Neural cell (in vitro differentiated cells): ENCODE measurements at regions not wholly inside any gene's neighbourhood (a gene's known extent, or its start where the extent isn't known, plus 50 kb on each side); places are given as distances from the start of the nearest gene placed in this dataset.

Source experiments
- H2AFZ ChIP-seq: fragments of 200-600, 300-800 bp; sonication (generic), shearing (Covaris generic); 2 replicates; pipeline ENCODE4 v1.6.0; 2014; ENCODE audit warnings: low read depth, mild to moderate bottlenecking, antibody characterized with exemption, low read length, moderate library complexity
- H3F3A ChIP-seq: fragments of 200-600 bp; shearing (Covaris generic); 2 replicates; pipeline ENCODE4 v1.6.1; 2016; ENCODE audit warnings: mild to moderate bottlenecking, moderate library complexity, mixed read lengths, antibody characterized with exemption, low read length; ENCODE audit not compliant: insufficient read depth, poor library complexity, severe bottlenecking
- H3K27ac ChIP-seq: fragments of 200-600, 300-800 bp; sonication (generic), shearing (Covaris generic); 2 replicates; pipeline ENCODE4 v1.5.1; 2014; ENCODE audit warnings: mild to moderate bottlenecking, low read length, moderate library complexity
- H3K27me3 ChIP-seq: fragments of 300-800, 200-600 bp; sonication (generic), shearing (Covaris generic); 2 replicates; pipeline ENCODE4 v1.6.0; 2014; ENCODE audit warnings: mild to moderate bottlenecking, low read depth, low read length, moderate library complexity; ENCODE audit not compliant: insufficient read depth
- H3K36me3 ChIP-seq: fragments of 300-800, 200-600 bp; sonication (generic), shearing (Covaris generic); 2 replicates; pipeline ENCODE4 v1.5.1; 2014; ENCODE audit warnings: mild to moderate bottlenecking, antibody characterized with exemption, low read length, moderate library complexity; ENCODE audit not compliant: insufficient read depth
- H3K4me2 ChIP-seq: fragments of 300-800, 200-600 bp; sonication (generic), shearing (Covaris generic); 2 replicates; pipeline ENCODE4 v1.6.0; 2014; ENCODE audit warnings: mild to moderate bottlenecking, low read length
- H3K4me3 ChIP-seq: fragments of 300-800, 200-600 bp; sonication (generic), shearing (Covaris generic); 2 replicates; pipeline ENCODE4 v1.5.1; 2014; ENCODE audit warnings: mild to moderate bottlenecking, low read length, moderate library complexity
- H3K79me2 ChIP-seq: fragments of 200-600 bp; shearing (Covaris generic); replicated peaks from 2 replicates; pipeline ENCODE4 v1.6.0; 2014; ENCODE audit warnings: mild to moderate bottlenecking, low read length, moderate library complexity; ENCODE audit not compliant: insufficient read depth
- H3K9ac ChIP-seq: fragments of 300-800, 200-600 bp; sonication (generic), shearing (Covaris generic); 2 replicates; pipeline ENCODE4 v1.6.1; 2016; ENCODE audit warnings: mild to moderate bottlenecking, low read length, mixed read lengths
- H3K9me2 ChIP-seq: fragments of 200-600 bp; shearing (Covaris generic); 2 replicates; pipeline ENCODE4 v1.6.1; 2016; ENCODE audit warnings: mild to moderate bottlenecking, low read length, mixed read lengths; ENCODE audit not compliant: insufficient read depth
- H3K9me3 ChIP-seq: fragments of 200-600, 300-800 bp; sonication (generic), shearing (Covaris generic); 2 replicates; pipeline ENCODE4 v1.6.1; 2016; ENCODE audit warnings: mild to moderate bottlenecking, mixed run types, low read length, moderate library complexity, mixed read lengths
- H4K20me1 ChIP-seq: fragments of 200-600 bp; shearing (Covaris generic); 2 replicates; pipeline ENCODE4 v1.6.1; 2016; ENCODE audit warnings: mild to moderate bottlenecking, mixed run types; ENCODE audit not compliant: insufficient read depth
- EP300 ChIP-seq: fragments of 450-650 bp; conservative IDR thresholded peaks from 2 replicates; pipeline ENCODE4 v1.6.1; 2014; ENCODE audit warnings: antibody characterized with exemption, mild to moderate bottlenecking, moderate library complexity; ENCODE audit not compliant: poor library complexity, severe bottlenecking
- EZH2 ChIP-seq: fragments of 200-600, 300-800 bp; shearing (Covaris generic), sonication (generic); IDR thresholded peaks from 2 replicates; pipeline ENCODE4 v1.6.1; 2014; ENCODE audit warnings: antibody characterized with exemption, low read length, borderline replicate concordance, mild to moderate bottlenecking; ENCODE audit not compliant: insufficient read depth, poor library complexity, severe bottlenecking
- MXI1 ChIP-seq: fragments of 450-650 bp; conservative IDR thresholded peaks from 2 replicates; pipeline ENCODE4 v1.6.1; 2014; ENCODE audit warnings: antibody characterized with exemption, mild to moderate bottlenecking; ENCODE audit not compliant: poor library complexity, severe bottlenecking
- POLR2AphosphoS5 ChIP-seq: IDR thresholded peaks from 2 replicates; pipeline ENCODE4 v1.6.1; 2012
- RAD21 ChIP-seq: fragments of 450-650 bp; conservative IDR thresholded peaks from 2 replicates; pipeline ENCODE4 v1.6.1; 2014; ENCODE audit warnings: antibody characterized with exemption, mild to moderate bottlenecking, moderate library complexity
- REST ChIP-seq: IDR thresholded peaks from 2 replicates; pipeline ENCODE4 v1.6.1; 2012; ENCODE audit warnings: borderline replicate concordance
- SMC3 ChIP-seq: fragments of 450-650 bp; conservative IDR thresholded peaks from 2 replicates; pipeline ENCODE4 v1.6.1; 2014; ENCODE audit warnings: antibody characterized with exemption, mild to moderate bottlenecking, moderate library complexity; ENCODE audit not compliant: poor library complexity
- TAF1 ChIP-seq: IDR thresholded peaks from 2 replicates; pipeline ENCODE4 v1.6.1; 2012; ENCODE audit warnings: low read depth
- TF ChIP-seq, protein P1 (sequence below): fragments of 450-650 bp; IDR thresholded peaks from 2 replicates; pipeline ENCODE4 v1.5.1; 2014; ENCODE audit warnings: antibody characterized with exemption, mild to moderate bottlenecking, moderate library complexity; ENCODE audit not compliant: poor library complexity, severe bottlenecking

DNA sequence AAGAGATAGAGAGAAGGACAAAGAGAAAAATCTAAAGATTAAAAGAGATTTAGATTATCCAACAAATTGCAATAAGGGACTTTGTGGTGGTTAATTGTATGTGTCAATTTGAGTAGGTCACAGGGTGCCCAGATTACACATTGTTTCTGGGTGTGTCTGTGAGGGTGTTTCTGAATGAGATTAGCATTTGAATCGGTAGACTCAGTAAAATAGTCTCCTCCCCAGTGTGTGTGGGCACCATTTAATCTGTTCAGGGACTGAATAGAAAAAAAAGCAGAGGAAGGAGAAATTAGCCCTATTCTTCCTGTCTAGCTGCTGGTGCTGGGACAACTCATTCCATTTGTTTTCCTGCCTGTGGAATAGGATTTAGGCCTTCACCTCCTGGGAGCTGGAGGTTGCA is 339.8 kb upstream of the EPHA4 start:
- no peak overlapping the region for H3K27ac ChIP-seq
- H3K79me2 ChIP-seq = no peaks in the 10 kb centered on the region
- H3K9me2 ChIP-seq = no peaks in the 10 kb centered on the region
- no peaks in the 10 kb centered on the region for H3F3A ChIP-seq
- no peak for TF ChIP-seq SMC3
- no peak for TF ChIP-seq EP300
- TF ChIP-seq RAD21 = no peak
- no peak for TF ChIP-seq EZH2
- TF ChIP-seq REST = no peak
- TF ChIP-seq POLR2AphosphoS5 = no peak
- TF ChIP-seq, protein P1, sequence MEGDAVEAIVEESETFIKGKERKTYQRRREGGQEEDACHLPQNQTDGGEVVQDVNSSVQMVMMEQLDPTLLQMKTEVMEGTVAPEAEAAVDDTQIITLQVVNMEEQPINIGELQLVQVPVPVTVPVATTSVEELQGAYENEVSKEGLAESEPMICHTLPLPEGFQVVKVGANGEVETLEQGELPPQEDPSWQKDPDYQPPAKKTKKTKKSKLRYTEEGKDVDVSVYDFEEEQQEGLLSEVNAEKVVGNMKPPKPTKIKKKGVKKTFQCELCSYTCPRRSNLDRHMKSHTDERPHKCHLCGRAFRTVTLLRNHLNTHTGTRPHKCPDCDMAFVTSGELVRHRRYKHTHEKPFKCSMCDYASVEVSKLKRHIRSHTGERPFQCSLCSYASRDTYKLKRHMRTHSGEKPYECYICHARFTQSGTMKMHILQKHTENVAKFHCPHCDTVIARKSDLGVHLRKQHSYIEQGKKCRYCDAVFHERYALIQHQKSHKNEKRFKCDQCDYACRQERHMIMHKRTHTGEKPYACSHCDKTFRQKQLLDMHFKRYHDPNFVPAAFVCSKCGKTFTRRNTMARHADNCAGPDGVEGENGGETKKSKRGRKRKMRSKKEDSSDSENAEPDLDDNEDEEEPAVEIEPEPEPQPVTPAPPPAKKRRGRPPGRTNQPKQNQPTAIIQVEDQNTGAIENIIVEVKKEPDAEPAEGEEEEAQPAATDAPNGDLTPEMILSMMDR = no peak
- no peak for TF ChIP-seq TAF1
- no peak for TF ChIP-seq MXI1
- H3K27me3 ChIP-seq = peaks cover 27% of the 10 kb centered on the region
- no peak overlapping the region for H3K4me3 ChIP-seq
- no peak overlapping the region for H3K4me2 ChIP-seq
- no peaks in the 10 kb centered on the region for H4K20me1 ChIP-seq
- H3K9me3 ChIP-seq = no peaks in the 10 kb centered on the region
- no peak overlapping the region for H3K9ac ChIP-seq
- H3K36me3 ChIP-seq = no peaks in the 10 kb centered on the region
- no peak overlapping the region for H2AFZ ChIP-seq

GRCh38 chr2:221911321-221911720 is 339.2 kb upstream of the EPHA4 start:
- no peak overlapping the region for H2AFZ ChIP-seq
- H3K4me2 ChIP-seq = no peak overlapping the region
- H3K27me3 ChIP-seq = peaks cover 27% of the 10 kb centered on the region

More at GRCh38 chr2:221911321-221911720, 339.2 kb upstream of the EPHA4 start:
- H3F3A ChIP-seq = no peaks in the 10 kb centered on the region
- TF ChIP-seq POLR2AphosphoS5 (no peak), SMC3 (no peak), MXI1 (no peak), RAD21 (no peak), TAF1 (no peak), EP300 (no peak), EZH2 (no peak), REST (no peak)
- H3K4me3 ChIP-seq = no peak overlapping the region
- no peaks in the 10 kb centered on the region for H3K9me3 ChIP-seq
- H4K20me1 ChIP-seq = no peaks in the 10 kb centered on the region
- H3K9ac ChIP-seq = no peak overlapping the region
- H3K9me2 ChIP-seq = no peaks in the 10 kb centered on the region
- no peaks in the 10 kb centered on the region for H3K79me2 ChIP-seq
- no peak overlapping the region for H3K27ac ChIP-seq
- no peaks in the 10 kb centered on the region for H3K36me3 ChIP-seq
